ENCODE measurements at regions not wholly inside any gene's neighbourhood (a gene's known extent, or its start where the extent isn't known, plus 50 kb on each side); places are given as distances from the start of the nearest gene placed in this dataset.

- in situ Hi-C loops (cut with HindIII; ENCODE audit: extremely low pct_ligation_motif_present, low pct_unique_long_range_greater_than_20kb), result no loop called here
- H2AFZ ChIP-seq (ENCODE audit: low read length), result no peak overlapping the region
- no peak for ATAC-seq
- WGBS (ENCODE audit: low lambda C conversion rate), result 69% methylated on average over 6 of the region's 6 CpGs
- no peak overlapping the region for H3K9ac ChIP-seq (ENCODE audit: insufficient read depth, low read depth, low read length)
- intact Hi-C loops (cut with micrococcal nuclease; ENCODE audit: unreplicated experiment), result no loop called here
- H3K4me1 ChIP-seq (ENCODE audit: insufficient read depth, low read length), result peaks cover 10% of the 10 kb centered on the region; the same call in 1 of the 2 replicates
- no peak overlapping the region for H3K27ac ChIP-seq (ENCODE audit: extremely low read length, insufficient read depth, low read length)
- no TSS peak for BruUV-seq (replicated peaks)
- ChIA-PET CTCF (ENCODE audit: low intra/inter-chr PET ratio, low total read pairs) (no interaction called here), POLR2A (no interaction called here)
- no peaks in the 10 kb centered on the region for H4K20me1 ChIP-seq (ENCODE audit: insufficient read depth, low read length)
- H3K27me3 ChIP-seq (ENCODE audit: control insufficient read depth in 1 of 2, insufficient read depth in 2 of 2, low read length in 2 of 2), result no peaks in the 10 kb centered on the region; a peak in 1 of 5 replicates
- no peak for DNase-seq (ENCODE audit: low spot score)
- FAIRE-seq, result no peak
- no peaks in the 10 kb centered on the region for H3K79me2 ChIP-seq (ENCODE audit: insufficient read depth, low read length)
- no peak for TF ChIP-seq SMARCC2 (IDR thresholded peaks at IDR 0.05)
- TF ChIP-seq ZNF781 (CRISPR knock-in tag; IDR thresholded peaks at IDR 0.05; ENCODE audit: borderline replicate concordance, not compliant biosample characterization), result no peak
- no peak for TF ChIP-seq POLR2AphosphoS5 (IDR thresholded peaks at IDR 0.05; ENCODE audit: low read depth, low read length)
- TF ChIP-seq HDAC2 (CRISPR knock-in tag; IDR thresholded peaks at IDR 0.05), result no peak
- no peak for TF ChIP-seq MTERF4 (CRISPR knock-in tag; IDR thresholded peaks at IDR 0.05)
- no peak for TF ChIP-seq UBTF (CRISPR knock-in tag; IDR thresholded peaks at IDR 0.05)
- TF ChIP-seq TARDBP (CRISPR knock-in tag; IDR thresholded peaks at IDR 0.05), result no peak
- no peak for TF ChIP-seq ZKSCAN8 (CRISPR knock-in tag; IDR thresholded peaks at IDR 0.05; ENCODE audit: borderline replicate concordance)
- no peak for TF ChIP-seq ZNF879 (CRISPR knock-in tag; IDR thresholded peaks at IDR 0.05)
- no peak for TF ChIP-seq ZNF761 (CRISPR knock-in tag; conservative IDR thresholded peaks at IDR 0.05)
- no peak for TF ChIP-seq EEA1 (CRISPR knock-in tag; IDR thresholded peaks at IDR 0.05; ENCODE audit: borderline replicate concordance)
- TF ChIP-seq POLR2AphosphoS2 (IDR thresholded peaks at IDR 0.05; ENCODE audit: low read depth, low read length), result no peak
- H3K4me2 ChIP-seq (ENCODE audit: low read depth, low read length), result no peak overlapping the region
- H3K4me3 ChIP-seq (replicated peaks in 1 of 3; ENCODE audit: insufficient read depth in 1 of 3, low read depth in 2 of 3, low read length in 3 of 3), result no peak overlapping the region
- no peaks in the 10 kb centered on the region for H3K9me3 ChIP-seq (ENCODE audit: low read length)
- H3K36me3 ChIP-seq (replicated peaks in 1 of 2; ENCODE audit: control insufficient read depth in 1 of 2, insufficient read depth in 2 of 2, low read length in 2 of 2), result no peaks in the 10 kb centered on the region
These were observed 68.6 kb downstream of the RESF1 start for GRCh38 chr12:32027684-32028365.

All from HepG2 (cell line).